NCI-H1417 treated with DMSO at 0.1 percent for 48 hours (cell line): ENCODE measurements at regions not wholly inside any gene's neighbourhood (a gene's known extent, or its start where the extent isn't known, plus 50 kb on each side); places are given as distances from the start of the nearest gene placed in this dataset.
"Not testable (repeated sequence)": the region's sequence is repeated elsewhere in the genome, so short reads cannot be mapped to it uniquely, and the experiment has no call there.

Experiments
- DNase-seq: peaks from one replicate; lab custom pipeline; 2025; lab: John Stamatoyannopoulos, UW

DNA sequence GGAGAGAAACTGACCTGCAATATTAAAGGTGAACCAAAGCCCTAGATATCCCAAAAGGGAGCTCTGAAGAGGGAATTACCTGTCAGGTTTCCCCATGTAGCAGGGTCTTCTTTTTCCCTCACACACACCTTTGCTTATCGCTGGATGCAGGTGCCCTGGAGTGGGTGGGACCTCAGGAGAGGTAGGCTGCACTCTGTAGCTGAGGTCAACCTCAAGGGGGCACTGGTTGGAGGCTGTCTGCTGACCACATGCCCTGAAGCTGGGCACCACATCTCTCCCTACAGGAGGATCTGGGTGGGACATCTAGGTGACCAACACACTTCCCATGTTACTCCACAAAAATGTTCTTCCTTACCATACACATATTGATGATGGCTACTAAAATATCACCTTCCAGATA is 298.7 kb upstream of the USP25 start:
- DNase-seq = no peak

GRCh38 chr21:15433091-15433490 is 296.7 kb upstream of the USP25 start:
- no peak for DNase-seq

GRCh38 chr21:15434163-15434905 is 295.4 kb upstream of the USP25 start:
- no peak for DNase-seq

DNA sequence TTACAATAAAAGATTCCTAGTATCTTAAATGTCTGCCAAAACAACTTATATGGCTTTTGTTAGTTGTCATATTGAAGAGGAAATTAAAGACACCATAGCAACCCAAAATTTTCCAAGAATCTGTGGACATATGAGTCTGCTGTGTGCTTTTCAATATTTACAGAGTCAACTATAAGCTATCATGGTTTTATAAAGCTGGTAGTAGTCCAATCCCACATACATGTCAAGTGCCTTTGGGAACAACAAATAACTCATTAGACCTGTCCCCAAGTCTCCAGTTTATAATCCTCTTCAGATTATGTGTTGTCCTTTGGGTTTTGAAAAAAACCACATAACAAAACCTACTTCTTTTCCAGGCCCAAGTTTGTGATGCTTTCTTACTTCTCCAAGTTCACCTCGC is 293.8 kb upstream of the USP25 start:
- DNase-seq = no peak

DNA sequence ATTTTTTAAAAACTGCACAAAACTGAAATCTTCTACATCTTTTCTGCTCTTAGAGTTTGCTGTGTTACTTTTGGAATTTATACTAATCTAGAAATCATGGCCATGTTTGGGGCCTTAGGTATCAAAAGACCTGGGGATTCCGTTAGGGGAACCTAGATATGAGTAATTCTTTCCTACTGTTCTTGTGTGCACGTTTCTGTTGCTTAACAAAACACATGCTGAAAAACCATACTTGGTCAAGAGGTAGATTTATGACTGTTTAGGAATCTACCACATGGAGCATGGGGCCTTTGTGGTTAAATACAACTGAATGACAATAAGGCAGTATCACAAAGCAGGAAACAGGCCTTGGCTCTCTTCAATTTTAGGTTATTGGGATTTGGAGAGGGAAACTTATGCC is 291.9 kb upstream of the USP25 start:
- no peak for DNase-seq

- DNase-seq = no peak
Measured at GRCh38 chr21:15439726-15440125, 290.1 kb upstream of the USP25 start.

GRCh38 chr21:15441060-15441493 is 288.7 kb upstream of the USP25 start:
- no peak for DNase-seq

GRCh38 chr21:15441992-15442391 is 287.8 kb upstream of the USP25 start:
- DNase-seq = no peak

- DNase-seq = no peak
Measured at GRCh38 chr21:15442743-15443469, 286.9 kb upstream of the USP25 start.

- DNase-seq = no peak
Measured at GRCh38 chr21:15443740-15444117, 286.1 kb upstream of the USP25 start.

- no peak for DNase-seq
Measured at GRCh38 chr21:15444118-15444960, 285.4 kb upstream of the USP25 start.

DNA sequence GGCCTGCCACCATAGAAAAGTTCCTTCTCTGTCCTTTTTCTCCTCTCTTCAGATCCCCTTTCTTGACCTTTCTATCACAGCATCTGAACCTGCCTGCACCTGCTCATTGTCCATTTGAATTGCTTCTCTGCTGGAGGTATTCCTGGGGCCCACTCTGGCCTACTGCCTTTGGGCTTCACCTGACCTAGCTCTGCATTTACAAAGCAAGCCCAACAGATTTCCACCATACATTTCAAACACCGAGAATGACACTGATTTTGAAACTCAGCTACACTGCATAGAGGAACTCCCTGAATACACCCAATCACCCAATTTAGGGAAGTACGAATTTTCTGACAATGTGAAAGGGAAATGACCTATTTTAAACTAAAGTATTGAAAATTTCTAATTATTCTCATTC is 284.5 kb upstream of the USP25 start:
- DNase-seq = no peak

GRCh38 chr21:15446223-15446622 is 283.6 kb upstream of the USP25 start:
- DNase-seq = no peak

GRCh38 chr21:15449556-15449955 is 280.2 kb upstream of the USP25 start:
- DNase-seq = no peak

GRCh38 chr21:15453261-15453660 is 276.5 kb upstream of the USP25 start:
- DNase-seq = no peak

GRCh38 chr21:15453785-15454184 is 276.0 kb upstream of the USP25 start:
- not testable (repeated sequence) for DNase-seq

GRCh38 chr21:15454931-15455330 is 274.9 kb upstream of the USP25 start:
- DNase-seq = not testable (repeated sequence)

DNA sequence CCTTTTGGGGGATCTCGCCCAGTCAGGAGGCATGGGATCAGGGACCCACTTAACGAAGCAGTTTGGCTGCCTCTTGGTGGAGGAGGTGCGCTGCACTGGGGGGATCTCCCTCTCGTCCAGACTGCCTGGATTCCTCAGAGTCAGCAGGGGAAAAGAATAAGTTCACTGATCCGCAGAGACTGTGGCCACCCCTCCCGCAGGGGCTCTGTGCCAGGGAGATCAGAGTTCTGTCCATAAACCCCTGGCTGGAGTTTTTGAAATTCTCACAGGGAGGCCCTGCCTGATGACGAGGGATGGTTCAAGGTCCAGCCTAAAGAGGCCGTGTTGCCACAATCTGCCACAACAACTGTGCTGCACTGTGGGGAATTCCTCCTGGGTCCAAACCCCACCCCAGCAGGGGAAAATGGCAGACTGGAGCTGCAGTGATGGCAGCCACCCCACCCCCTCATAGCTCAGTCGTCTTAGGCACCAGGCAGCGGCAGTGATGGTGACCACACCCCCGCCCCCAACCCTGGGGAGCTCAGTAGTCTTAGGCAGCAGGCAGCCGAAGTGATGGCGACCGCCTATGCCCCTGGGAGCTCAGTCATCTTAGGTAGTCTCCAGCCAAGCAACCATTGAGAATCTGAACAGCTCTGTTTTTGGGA is 273.8 kb upstream of the USP25 start:
- DNase-seq = no peak

GRCh38 chr21:15457965-15458364 is 271.8 kb upstream of the USP25 start:
- no peak for DNase-seq

DNA sequence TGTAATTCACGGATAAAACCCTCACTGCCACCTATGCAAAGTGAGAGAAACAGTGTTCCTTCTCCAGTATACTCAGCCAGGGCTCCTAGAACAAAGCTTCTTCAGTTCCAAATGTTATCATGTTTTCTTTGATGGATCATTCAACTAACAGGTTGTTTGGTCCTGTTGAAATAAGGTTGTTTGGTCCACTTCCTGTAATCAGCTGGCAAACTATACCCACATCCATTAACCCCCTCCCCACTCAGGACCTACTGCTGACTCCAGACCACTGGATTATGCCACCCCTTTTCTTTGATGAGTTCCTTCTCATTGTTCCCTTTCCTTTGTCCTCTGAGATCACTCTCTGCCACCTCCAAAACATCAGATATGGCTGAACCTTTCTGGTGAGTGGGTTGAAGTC is 267.7 kb upstream of the USP25 start:
- DNase-seq = no peak

GRCh38 chr21:15466329-15466728 is 263.5 kb upstream of the USP25 start:
- no peak for DNase-seq

DNA sequence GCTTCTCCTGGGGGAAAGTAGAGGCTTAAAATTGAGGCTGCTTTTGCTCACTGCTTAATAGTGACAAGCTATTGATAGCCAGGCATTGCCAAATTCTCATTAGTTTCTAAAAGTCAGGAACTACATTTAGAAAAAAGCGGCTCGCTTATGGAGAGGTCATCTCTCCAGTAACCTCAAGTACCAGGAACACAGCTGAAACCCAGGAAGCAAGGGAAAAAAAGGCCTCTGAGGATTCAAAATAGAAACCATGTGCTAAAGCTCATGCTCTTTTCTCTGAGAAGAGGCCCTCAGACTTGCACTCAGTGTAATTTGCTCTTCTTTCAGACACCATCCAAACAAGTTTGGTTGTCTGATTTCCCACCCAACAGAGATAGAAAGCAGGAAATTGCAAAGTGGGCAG is 261.4 kb upstream of the USP25 start:
- no peak for DNase-seq
